Stimulated activated CD4-positive, alpha-beta T cell treated with anti-CD3 and anti-CD28 coated beads, Interleukin-12 subunit alpha, Interleukin-12 subunit beta, amount 100 ng/mL, for 24 hours (primary cell): ENCODE measurements at regions not wholly inside any gene's neighbourhood (a gene's known extent, or its start where the extent isn't known, plus 50 kb on each side); places are given as distances from the start of the nearest gene placed in this dataset.

Source experiments
- DNase-seq, 2 experiments: peaks; one replicate each; pipeline ENCODE4 v3.0.0-alpha.2; 2020; ENCODE audit warnings: low read depth in 2 of 2

DNA sequence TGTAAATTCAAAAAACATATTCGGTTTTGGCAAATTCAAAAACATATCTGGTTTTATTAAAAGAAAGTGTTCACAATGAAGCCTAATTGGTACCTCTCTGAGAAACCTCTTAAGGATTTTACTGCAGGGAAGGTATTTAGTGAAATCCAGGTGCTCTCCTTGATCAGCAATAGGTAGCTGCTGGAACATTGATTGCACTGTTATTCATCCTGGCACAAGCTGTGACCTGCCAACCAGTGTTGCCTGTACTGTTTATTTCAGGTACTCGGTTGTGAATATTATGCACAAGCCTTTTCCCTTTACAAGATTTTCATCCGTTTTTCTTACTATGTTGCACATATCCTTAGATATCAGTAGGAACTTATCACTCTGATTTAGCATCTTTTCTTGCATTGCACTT, 155.8 kb upstream of the ZEB2 start:
- no peak for DNase-seq

DNA sequence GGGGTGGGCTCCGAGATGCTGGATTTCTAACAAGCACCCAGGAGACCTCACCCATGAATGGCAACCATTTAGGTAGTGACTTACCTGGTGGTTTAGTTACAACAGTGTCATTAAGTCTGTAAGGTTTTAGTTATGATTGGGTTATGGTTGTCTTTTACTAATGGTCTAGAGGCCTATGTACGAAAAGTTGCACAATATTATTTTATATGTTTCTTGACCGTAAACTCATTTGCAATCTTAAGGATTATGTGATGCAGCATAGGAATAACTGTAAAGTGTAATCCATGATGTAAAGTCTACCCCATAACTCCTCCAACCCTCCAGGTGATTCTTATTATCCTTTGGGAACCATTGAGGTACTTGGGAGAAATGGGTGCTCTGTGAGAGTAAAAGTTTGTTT, 155.4 kb upstream of the ZEB2 start:
- no peak for DNase-seq

- no peak for DNase-seq
These were observed 154.2 kb upstream of the ZEB2 start for GRCh38 chr2:144674071-144674470.

- DNase-seq, result no peak
These were observed 153.5 kb upstream of the ZEB2 start for GRCh38 chr2:144673456-144673855.

- no peak for DNase-seq
These were observed 152.0 kb upstream of the ZEB2 start for GRCh38 chr2:144671695-144672455.

GRCh38 chr2:144670738-144671137, 150.8 kb upstream of the ZEB2 start:
- no peak for DNase-seq

DNA sequence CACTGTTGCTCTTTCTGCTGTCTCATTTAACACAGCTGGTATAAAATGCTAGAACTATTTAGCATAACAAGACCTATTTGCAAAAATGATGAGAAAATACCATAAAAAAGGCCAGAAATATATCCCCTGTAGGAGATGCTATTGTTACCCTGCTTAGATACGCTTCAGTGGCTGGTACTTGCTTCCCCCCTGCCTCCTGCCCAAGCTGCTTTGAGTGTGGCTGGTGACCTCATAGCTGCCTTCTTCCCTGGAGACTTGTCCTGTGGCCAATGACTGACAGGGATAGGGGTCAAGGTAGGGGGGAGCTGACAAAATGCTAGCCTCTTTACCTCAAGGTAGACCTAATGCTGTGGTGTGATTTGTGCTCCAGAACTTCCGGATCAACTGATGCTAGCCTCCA, 150.2 kb upstream of the ZEB2 start:
- DNase-seq, result no peak

GRCh38 chr2:144669196-144669987, 149.5 kb upstream of the ZEB2 start:
- DNase-seq, result no peak

- no peak for DNase-seq
These were observed 148.7 kb upstream of the ZEB2 start for GRCh38 chr2:144668493-144669110.

- DNase-seq, result no peak
These were observed 146.1 kb upstream of the ZEB2 start for GRCh38 chr2:144666032-144666431.

- DNase-seq, result no peak
These were observed 143.3 kb upstream of the ZEB2 start for GRCh38 chr2:144663207-144663606.

GRCh38 chr2:144660518-144661316, 140.8 kb upstream of the ZEB2 start:
- no peak for DNase-seq

DNA sequence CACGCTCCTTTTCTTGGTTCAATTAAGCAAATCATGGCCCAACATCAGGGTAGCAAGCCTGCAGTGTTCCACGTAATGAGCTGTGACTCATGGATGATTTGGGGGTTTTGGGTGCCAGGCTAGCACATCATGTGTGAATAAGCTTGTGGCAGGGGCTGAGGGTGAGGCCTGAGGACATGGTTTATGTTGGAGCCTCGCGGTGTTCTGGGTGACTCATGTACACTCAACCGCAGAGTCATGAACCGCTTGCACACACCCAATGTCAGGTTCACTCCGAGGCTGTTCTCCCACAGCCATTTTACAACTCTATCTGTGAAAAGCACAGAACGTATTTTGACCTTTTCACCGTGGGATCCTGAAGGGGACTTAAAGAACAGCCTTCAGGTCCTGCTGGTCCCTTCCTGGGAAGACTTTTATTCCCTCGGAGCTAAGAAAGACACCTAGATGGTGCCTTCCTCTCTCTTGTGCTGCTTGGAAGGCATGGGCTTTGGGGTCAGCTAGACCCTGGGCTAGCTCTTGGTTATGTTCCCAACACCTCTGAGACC, 139.9 kb upstream of the ZEB2 start:
- DNase-seq, result no peak

DNA sequence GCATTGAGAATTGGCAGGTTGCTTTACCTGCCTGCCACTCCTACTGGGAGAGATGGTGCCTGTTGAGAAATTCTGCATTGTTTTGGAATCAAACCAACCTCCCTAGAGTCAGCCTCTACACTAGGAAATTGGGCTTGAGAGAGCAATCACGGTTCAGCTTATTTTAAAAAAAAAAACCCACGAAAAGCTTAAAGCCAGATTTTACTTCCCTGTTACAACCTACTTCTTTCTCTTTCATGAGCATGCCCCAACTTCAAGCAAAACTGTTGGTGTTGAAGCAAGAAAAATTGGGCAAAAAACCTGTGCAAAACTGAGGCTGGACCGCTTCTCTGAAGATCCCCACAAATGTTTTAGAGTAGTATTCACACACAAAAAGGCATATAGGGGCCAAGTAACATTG, 134.6 kb upstream of the ZEB2 start:
- no peak for DNase-seq

GRCh38 chr2:144650907-144651306, 131.0 kb upstream of the ZEB2 start:
- DNase-seq, result no peak

- DNase-seq, result no peak
These were observed 129.0 kb upstream of the ZEB2 start for GRCh38 chr2:144648837-144649465.

- DNase-seq, result no peak
These were observed 125.3 kb upstream of the ZEB2 start for GRCh38 chr2:144645083-144645778.

- no peak for DNase-seq
These were observed 124.6 kb upstream of the ZEB2 start for GRCh38 chr2:144644549-144644948.

DNA sequence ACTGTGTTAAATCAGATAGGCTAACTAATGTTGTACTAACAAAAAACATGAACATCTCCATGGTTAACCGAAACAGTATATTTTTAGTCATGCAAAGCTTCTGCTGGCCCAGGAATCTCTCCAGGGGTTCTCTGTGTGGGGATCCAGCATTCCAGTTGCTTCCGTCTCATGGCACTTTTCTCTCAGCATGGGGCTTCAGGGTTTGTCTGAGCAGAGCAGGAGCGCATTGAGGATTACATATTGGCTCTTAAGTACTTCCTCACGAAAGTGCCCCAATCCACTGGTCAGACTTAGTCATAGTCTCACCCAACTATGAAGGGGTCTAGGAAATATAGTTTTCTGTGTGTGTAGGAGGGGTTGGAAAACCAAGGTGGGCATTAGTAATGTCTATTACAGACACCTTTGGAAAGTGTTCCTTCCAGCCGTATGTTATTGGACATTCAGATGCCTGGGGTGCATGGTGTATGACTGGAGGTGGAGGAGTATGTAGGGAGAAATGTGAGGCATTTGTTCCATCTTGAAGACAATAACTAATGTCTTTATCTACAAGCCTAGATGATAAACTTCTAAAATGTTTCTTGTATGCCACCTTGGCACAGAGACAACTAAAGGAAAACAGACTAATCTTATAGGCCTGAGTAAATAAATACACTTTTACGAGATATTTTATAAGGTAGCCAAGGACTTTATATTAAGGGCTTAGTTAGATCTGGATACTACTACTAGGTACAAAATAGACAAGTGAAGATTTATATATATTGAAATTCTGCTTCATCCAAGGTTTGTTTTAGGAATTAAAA, 123.8 kb upstream of the ZEB2 start:
- no peak for DNase-seq

DNA sequence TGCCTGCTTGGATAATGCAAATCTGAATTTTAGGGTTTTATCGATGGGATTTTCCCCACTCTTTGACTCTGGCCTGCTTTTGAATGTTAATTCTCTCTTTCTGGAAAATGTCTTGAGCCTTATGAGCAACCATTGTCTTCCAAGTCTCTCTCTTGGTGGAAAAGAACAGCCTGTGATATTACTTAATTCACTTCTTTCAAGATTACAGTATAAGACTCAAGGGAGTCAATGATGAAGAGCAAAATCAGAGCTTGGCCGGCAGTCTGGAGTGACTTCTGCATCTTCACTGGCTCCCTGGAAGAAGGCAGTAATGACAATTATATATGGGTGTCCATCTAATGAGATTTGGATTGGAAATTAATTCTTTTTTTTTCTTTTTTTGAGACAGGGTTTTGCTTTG, 122.9 kb upstream of the ZEB2 start:
- DNase-seq, result no peak
